ENCODE measurements at regions not wholly inside any gene's neighbourhood (a gene's known extent, or its start where the extent isn't known, plus 50 kb on each side); places are given as distances from the start of the nearest gene placed in this dataset.
"Not testable (repeated sequence)": the region's sequence is repeated elsewhere in the genome, so short reads cannot be mapped to it uniquely, and the experiment has no call there.

- TF ChIP-seq, protein P1, sequence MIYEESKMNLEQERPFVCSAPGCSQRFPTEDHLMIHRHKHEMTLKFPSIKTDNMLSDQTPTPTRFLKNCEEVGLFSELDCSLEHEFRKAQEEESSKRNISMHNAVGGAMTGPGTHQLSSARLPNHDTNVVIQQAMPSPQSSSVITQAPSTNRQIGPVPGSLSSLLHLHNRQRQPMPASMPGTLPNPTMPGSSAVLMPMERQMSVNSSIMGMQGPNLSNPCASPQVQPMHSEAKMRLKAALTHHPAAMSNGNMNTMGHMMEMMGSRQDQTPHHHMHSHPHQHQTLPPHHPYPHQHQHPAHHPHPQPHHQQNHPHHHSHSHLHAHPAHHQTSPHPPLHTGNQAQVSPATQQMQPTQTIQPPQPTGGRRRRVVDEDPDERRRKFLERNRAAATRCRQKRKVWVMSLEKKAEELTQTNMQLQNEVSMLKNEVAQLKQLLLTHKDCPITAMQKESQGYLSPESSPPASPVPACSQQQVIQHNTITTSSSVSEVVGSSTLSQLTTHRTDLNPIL (CRISPR knock-in tag; IDR thresholded peaks at IDR 0.05; ENCODE audit: low read depth): no peak
- TF ChIP-seq BACH2 (CRISPR knock-in tag; IDR thresholded peaks at IDR 0.05; ENCODE audit: borderline replicate concordance) (no peak), ZNF70 (CRISPR knock-in tag; IDR thresholded peaks at IDR 0.05) (no peak), ARNTL (CRISPR knock-in tag; IDR thresholded peaks at IDR 0.05; ENCODE audit: borderline replicate concordance, low read depth) (no peak), TOX (CRISPR knock-in tag; IDR thresholded peaks at IDR 0.05; ENCODE audit: borderline replicate concordance) (no peak), ZFP3 (CRISPR knock-in tag; IDR thresholded peaks at IDR 0.05) (no peak), PPARA (CRISPR knock-in tag; IDR thresholded peaks at IDR 0.05; ENCODE audit: borderline replicate concordance) (no peak), TCF4 (CRISPR knock-in tag; IDR thresholded peaks at IDR 0.05; ENCODE audit: borderline replicate concordance) (no peak)
- TF ChIP-seq, protein P2, sequence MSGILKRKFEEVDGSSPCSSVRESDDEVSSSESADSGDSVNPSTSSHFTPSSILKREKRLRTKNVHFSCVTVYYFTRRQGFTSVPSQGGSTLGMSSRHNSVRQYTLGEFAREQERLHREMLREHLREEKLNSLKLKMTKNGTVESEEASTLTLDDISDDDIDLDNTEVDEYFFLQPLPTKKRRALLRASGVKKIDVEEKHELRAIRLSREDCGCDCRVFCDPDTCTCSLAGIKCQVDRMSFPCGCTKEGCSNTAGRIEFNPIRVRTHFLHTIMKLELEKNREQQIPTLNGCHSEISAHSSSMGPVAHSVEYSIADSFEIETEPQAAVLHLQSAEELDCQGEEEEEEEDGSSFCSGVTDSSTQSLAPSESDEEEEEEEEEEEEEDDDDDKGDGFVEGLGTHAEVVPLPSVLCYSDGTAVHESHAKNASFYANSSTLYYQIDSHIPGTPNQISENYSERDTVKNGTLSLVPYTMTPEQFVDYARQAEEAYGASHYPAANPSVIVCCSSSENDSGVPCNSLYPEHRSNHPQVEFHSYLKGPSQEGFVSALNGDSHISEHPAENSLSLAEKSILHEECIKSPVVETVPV (CRISPR knock-in tag; IDR thresholded peaks at IDR 0.05): no peak
These were observed 992.8 kb upstream of the FANCL start (continued) for GRCh38 chr2:59233920-59234319.

DNA sequence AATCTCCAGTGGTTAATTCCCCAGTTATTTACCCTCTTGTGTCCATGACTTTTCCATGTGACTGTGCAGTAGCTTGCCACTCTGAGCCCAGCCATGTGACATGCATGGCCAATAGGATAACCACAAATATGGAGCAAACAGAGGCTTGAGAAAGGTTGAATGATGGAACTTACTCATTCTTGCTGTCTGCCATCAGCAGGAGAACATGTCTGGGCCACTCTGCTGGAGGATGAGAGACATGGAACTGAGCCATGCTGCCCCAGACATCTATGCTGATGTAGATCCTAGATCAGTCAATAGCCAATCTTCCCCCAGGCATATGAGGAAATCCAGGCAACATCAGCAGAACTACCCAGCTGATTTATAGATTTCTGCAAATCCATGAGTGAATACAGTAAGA is 992.3 kb upstream of the FANCL start:
- ATAC-seq: no peak
- no peak for TF ChIP-seq ZNF8 (CRISPR knock-in tag; IDR thresholded peaks at IDR 0.05)
- no peak for TF ChIP-seq ARNTL (CRISPR knock-in tag; IDR thresholded peaks at IDR 0.05; ENCODE audit: borderline replicate concordance, low read depth)
- no peak for TF ChIP-seq ZNF70 (CRISPR knock-in tag; IDR thresholded peaks at IDR 0.05)
- TF ChIP-seq TSHZ2 (CRISPR knock-in tag; IDR thresholded peaks at IDR 0.05): no peak
- no peak for TF ChIP-seq SNAI2 (CRISPR knock-in tag; IDR thresholded peaks at IDR 0.05)
- no peak for TF ChIP-seq ZFP3 (CRISPR knock-in tag; IDR thresholded peaks at IDR 0.05)
- TF ChIP-seq, protein P1 (CRISPR knock-in tag; IDR thresholded peaks at IDR 0.05; ENCODE audit: low read depth): no peak
- TF ChIP-seq PATZ1 (CRISPR knock-in tag; IDR thresholded peaks at IDR 0.05; ENCODE audit: borderline replicate concordance): no peak
- TF ChIP-seq OSR1 (CRISPR knock-in tag; IDR thresholded peaks at IDR 0.05): no peak
- no peak for TF ChIP-seq ESRRG (CRISPR knock-in tag; IDR thresholded peaks at IDR 0.05)
- no peak for TF ChIP-seq BACH2 (CRISPR knock-in tag; IDR thresholded peaks at IDR 0.05; ENCODE audit: borderline replicate concordance)
- TF ChIP-seq GLIS3 (CRISPR knock-in tag; IDR thresholded peaks at IDR 0.05): no peak
- TF ChIP-seq TCF4 (CRISPR knock-in tag; IDR thresholded peaks at IDR 0.05; ENCODE audit: borderline replicate concordance): no peak

DNA sequence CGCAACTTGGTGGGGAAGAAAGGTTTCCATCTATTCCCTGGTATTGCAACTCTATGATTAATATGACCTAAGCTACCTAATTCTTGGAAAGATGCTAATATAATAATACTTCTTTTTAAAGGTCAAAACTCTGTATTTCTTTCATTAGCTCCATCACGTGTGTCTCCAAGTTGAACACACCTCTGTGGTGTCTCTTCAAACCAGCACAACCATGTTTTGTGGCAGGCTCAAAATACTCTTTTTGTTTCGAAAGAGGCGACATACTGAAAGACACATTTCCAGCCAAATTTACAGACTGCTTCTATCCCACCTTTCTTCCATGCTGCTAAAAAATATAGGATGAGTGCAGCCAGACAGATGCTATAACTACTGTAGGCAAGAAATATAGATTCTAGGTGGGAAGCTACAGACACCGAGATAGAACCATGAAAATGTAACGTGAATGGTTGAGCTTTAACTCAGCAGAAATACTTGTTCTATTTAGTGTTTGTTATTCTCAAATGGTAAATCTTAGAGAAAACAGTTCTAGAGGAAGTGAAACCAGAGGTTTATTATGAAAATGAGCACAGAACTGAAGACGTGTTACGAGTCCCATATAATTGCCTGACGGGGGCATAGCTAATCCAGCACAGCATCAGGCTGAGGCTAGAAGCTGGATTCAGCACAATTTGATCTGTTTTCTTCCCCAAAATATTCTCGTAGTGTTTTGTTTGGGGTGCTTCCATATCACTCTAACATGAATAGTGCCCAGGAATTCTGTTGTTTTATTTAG is 991.5 kb upstream of the FANCL start:
- no peak for ATAC-seq
- TF ChIP-seq, protein P3, sequence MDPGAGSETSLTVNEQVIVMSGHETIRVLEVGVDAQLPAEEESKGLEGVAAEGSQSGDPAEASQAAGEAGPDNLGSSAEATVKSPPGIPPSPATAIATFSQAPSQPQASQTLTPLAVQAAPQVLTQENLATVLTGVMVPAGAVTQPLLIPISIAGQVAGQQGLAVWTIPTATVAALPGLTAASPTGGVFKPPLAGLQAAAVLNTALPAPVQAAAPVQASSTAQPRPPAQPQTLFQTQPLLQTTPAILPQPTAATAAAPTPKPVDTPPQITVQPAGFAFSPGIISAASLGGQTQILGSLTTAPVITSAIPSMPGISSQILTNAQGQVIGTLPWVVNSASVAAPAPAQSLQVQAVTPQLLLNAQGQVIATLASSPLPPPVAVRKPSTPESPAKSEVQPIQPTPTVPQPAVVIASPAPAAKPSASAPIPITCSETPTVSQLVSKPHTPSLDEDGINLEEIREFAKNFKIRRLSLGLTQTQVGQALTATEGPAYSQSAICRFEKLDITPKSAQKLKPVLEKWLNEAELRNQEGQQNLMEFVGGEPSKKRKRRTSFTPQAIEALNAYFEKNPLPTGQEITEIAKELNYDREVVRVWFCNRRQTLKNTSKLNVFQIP (CRISPR knock-in tag; IDR thresholded peaks at IDR 0.05; ENCODE audit: borderline replicate concordance, low read depth): no peak
- TF ChIP-seq GLIS3 (CRISPR knock-in tag; IDR thresholded peaks at IDR 0.05) (no peak), ZNF8 (CRISPR knock-in tag; IDR thresholded peaks at IDR 0.05) (no peak), PPARA (CRISPR knock-in tag; IDR thresholded peaks at IDR 0.05; ENCODE audit: borderline replicate concordance) (no peak)

DNA sequence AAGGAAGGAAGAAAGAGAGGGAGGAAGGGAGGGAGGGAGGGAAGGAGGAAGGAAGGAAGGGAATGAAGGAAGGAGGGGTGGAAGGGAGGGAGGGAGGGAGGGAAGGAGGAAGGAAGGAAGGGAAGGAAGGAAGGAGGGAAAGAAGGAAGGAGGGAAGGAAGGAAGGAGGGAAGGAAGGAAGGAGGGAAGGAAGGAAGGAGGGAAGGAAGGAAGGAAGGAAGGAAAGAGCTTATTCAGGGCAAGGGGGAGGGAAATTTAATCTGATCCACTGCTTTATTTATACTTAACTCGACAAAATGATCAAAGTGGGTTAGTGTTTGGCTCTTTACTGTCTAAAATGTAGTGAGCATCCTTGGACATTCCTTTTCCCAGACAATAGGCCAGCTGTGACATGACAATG is 985.2 kb upstream of the FANCL start:
- not testable (repeated sequence) for ATAC-seq
